Neural progenitor cell (in vitro differentiated cells): ENCODE measurements at regions not wholly inside any gene's neighbourhood (a gene's known extent, or its start where the extent isn't known, plus 50 kb on each side); places are given as distances from the start of the nearest gene placed in this dataset.

Experiments
- DNase-seq: peaks from one replicate; pipeline ENCODE4 v3.0.0-alpha.2; 2016; ENCODE audit warnings: low spot score
- H2AFZ ChIP-seq: fragments of 200-600 bp; sonication (generic); replicated peaks from 2 replicates; pipeline ENCODE4 v1.6.1; 2016; ENCODE audit warnings: antibody characterized with exemption
- H3F3A ChIP-seq: fragments of 200-600 bp; sonication (generic); 2 replicates; pipeline ENCODE4 v1.6.1; 2016; ENCODE audit warnings: antibody characterized with exemption, low read depth
- H3K27ac ChIP-seq: fragments of 200-600 bp; sonication (generic); 2 replicates; pipeline ENCODE4 v1.5.1; 2016; ENCODE audit warnings: mild to moderate bottlenecking
- H3K27me3 ChIP-seq: fragments of 200-600 bp; sonication (generic); 2 replicates; pipeline ENCODE4 v1.6.1; 2016; ENCODE audit warnings: mild to moderate bottlenecking, moderate library complexity
- H3K36me3 ChIP-seq: fragments of 200-600 bp; sonication (generic); 2 replicates; pipeline ENCODE4 v1.5.1; 2016
- H3K4me1 ChIP-seq: fragments of 200-600 bp; sonication (generic); 2 replicates; pipeline ENCODE4 v1.6.1; 2016; ENCODE audit warnings: mixed run types
- H3K4me2 ChIP-seq: fragments of 200-600 bp; sonication (generic); 2 replicates; pipeline ENCODE4 v1.6.1; 2016
- H3K4me3 ChIP-seq: fragments of 200-600 bp; sonication (generic); 2 replicates; pipeline ENCODE4 v1.5.1; 2016
- H3K79me2 ChIP-seq: fragments of 200-600 bp; sonication (generic); 2 replicates; pipeline ENCODE4 v1.6.1; 2016; ENCODE audit warnings: low read depth
- H3K9ac ChIP-seq: fragments of 200-600 bp; sonication (generic); 2 replicates; pipeline ENCODE4 v1.6.1; 2016
- H3K9me3 ChIP-seq: fragments of 200-600 bp; sonication (generic); 2 replicates; pipeline ENCODE4 v1.5.1; 2016; ENCODE audit warnings: low read depth
- H4K20me1 ChIP-seq: fragments of 200-600 bp; sonication (generic); 2 replicates; pipeline ENCODE4 v1.6.1; 2016; ENCODE audit warnings: low read depth
- H3K27ac Mint-ChIP-seq: 3 replicates; pipeline ENCODE4 v1.8.0; 2021; ENCODE audit warnings: mixed read lengths
- H3K27me3 Mint-ChIP-seq: 2 replicates; pipeline ENCODE4 v1.8.0; 2022; ENCODE audit warnings: low read depth, mild to moderate bottlenecking, inconsistent platforms, moderate library complexity, mixed read lengths; ENCODE audit not compliant: insufficient read depth
- H3K36me3 Mint-ChIP-seq: 3 replicates; pipeline ENCODE4 v1.8.0; 2021; ENCODE audit warnings: mixed read lengths
- H3K4me1 Mint-ChIP-seq: 3 replicates; pipeline ENCODE4 v1.8.0; 2021; ENCODE audit warnings: mixed read lengths
- H3K4me3 Mint-ChIP-seq: 3 replicates; pipeline ENCODE4 v1.8.0; 2021; ENCODE audit warnings: mild to moderate bottlenecking, moderate library complexity, mixed read lengths
- H3K9me3 Mint-ChIP-seq: 3 replicates; pipeline ENCODE4 v1.8.0; 2020; ENCODE audit warnings: mixed read lengths
- CTCF ChIP-seq: fragments of 200-600 bp; sonication (generic); IDR thresholded peaks from 2 replicates; pipeline ENCODE4 v1.5.1; 2017; ENCODE audit warnings: antibody characterized with exemption, mild to moderate bottlenecking
- EZH2 ChIP-seq: fragments of 200-600 bp; sonication (generic); IDR thresholded peaks from 2 replicates; pipeline ENCODE4 v1.6.1; 2017; ENCODE audit warnings: antibody characterized with exemption, mild to moderate bottlenecking, moderate library complexity
- EZH2phosphoT487 ChIP-seq: fragments of 200-600 bp; sonication (generic); IDR thresholded peaks from 2 replicates; pipeline ENCODE4 v1.6.1; 2017; ENCODE audit warnings: antibody characterized with exemption

GRCh38 chr5:33309536-33310345 is 131.0 kb upstream of the TARS1 start:
- Histone ChIP-seq H3K9ac (no peak overlapping the region), H3K36me3 (no peaks in the 10 kb centered on the region), H3K79me2 (no peaks in the 10 kb centered on the region), H3K27ac (no peak overlapping the region), H3K4me3 (no peak overlapping the region), H3K4me1 (no peaks in the 10 kb centered on the region), H3K27me3 (no peaks in the 10 kb centered on the region), H3K9me3 (no peaks in the 10 kb centered on the region), H2AFZ (no peak overlapping the region), H3K4me2 (no peak overlapping the region), H4K20me1 (no peaks in the 10 kb centered on the region), H3F3A (no peaks in the 10 kb centered on the region)
- Mint-ChIP-seq H3K9me3 (no peaks in the 10 kb centered on the region), H3K4me3 (no peak overlapping the region), H3K36me3 (no peaks in the 10 kb centered on the region), H3K4me1 (no peaks in the 10 kb centered on the region), H3K27me3 (peaks cover 4% of the 10 kb centered on the region), H3K27ac (no peak overlapping the region)
- no peak for TF ChIP-seq EZH2phosphoT487
- DNase-seq, result no peak

- Histone ChIP-seq H3K27ac (no peak overlapping the region), H3K9ac (no peak overlapping the region), H3K27me3 (no peaks in the 10 kb centered on the region), H3K36me3 (no peaks in the 10 kb centered on the region), H3K9me3 (no peaks in the 10 kb centered on the region), H3K4me3 (no peak overlapping the region), H2AFZ (no peak overlapping the region), H3K79me2 (no peaks in the 10 kb centered on the region), H3K4me1 (no peaks in the 10 kb centered on the region), H4K20me1 (no peaks in the 10 kb centered on the region), H3K4me2 (no peak overlapping the region), H3F3A (no peaks in the 10 kb centered on the region)
- no peak for DNase-seq
- no peaks in the 10 kb centered on the region for H3K4me1 Mint-ChIP-seq
- H3K36me3 Mint-ChIP-seq, result no peaks in the 10 kb centered on the region
- no peak overlapping the region for H3K4me3 Mint-ChIP-seq
- no peak overlapping the region for H3K27ac Mint-ChIP-seq
- no peaks in the 10 kb centered on the region for H3K9me3 Mint-ChIP-seq
- TF ChIP-seq EZH2 (no peak), EZH2phosphoT487 (no peak), CTCF (no peak)
- peaks cover 4% of the 10 kb centered on the region for H3K27me3 Mint-ChIP-seq
Measured at GRCh38 chr5:33310451-33310850, 130.3 kb upstream of the TARS1 start.

- no peaks in the 10 kb centered on the region for H3K4me1 Mint-ChIP-seq
- H3K9me3 Mint-ChIP-seq, result no peaks in the 10 kb centered on the region
- Histone ChIP-seq H4K20me1 (no peaks in the 10 kb centered on the region), H3K27ac (no peak overlapping the region), H3F3A (no peaks in the 10 kb centered on the region), H3K79me2 (no peaks in the 10 kb centered on the region), H3K9ac (no peak overlapping the region), H3K4me2 (no peak overlapping the region), H3K4me1 (no peaks in the 10 kb centered on the region), H3K27me3 (no peaks in the 10 kb centered on the region), H3K36me3 (no peaks in the 10 kb centered on the region), H2AFZ (no peak overlapping the region), H3K9me3 (no peaks in the 10 kb centered on the region), H3K4me3 (no peak overlapping the region)
- TF ChIP-seq CTCF (no peak), EZH2 (no peak), EZH2phosphoT487 (no peak)
- H3K27ac Mint-ChIP-seq, result no peak overlapping the region
- no peak overlapping the region for H3K4me3 Mint-ChIP-seq
- no peaks in the 10 kb centered on the region for H3K36me3 Mint-ChIP-seq
- no peak for DNase-seq
- H3K27me3 Mint-ChIP-seq, result peaks cover 4% of the 10 kb centered on the region
Measured at GRCh38 chr5:33311893-33312292, 128.9 kb upstream of the TARS1 start.
